ENCODE measurements at regions not wholly inside any gene's neighbourhood (a gene's known extent, or its start where the extent isn't known, plus 50 kb on each side); places are given as distances from the start of the nearest gene placed in this dataset.

GRCh38 chr1:235059221-235059620, 69.4 kb downstream of the TOMM20 start:
- Histone ChIP-seq H3K27me3 (ENCODE audit: control insufficient read depth, insufficient read depth, low read length) (no peaks in the 10 kb centered on the region), H3K4me3 (ENCODE audit: low read length) (no peak overlapping the region), H3K9me3 (ENCODE audit: control insufficient read depth, insufficient read depth, low read length) (no peaks in the 10 kb centered on the region), H3K4me1 (ENCODE audit: control insufficient read depth, insufficient read depth, low read length) (peaks cover 22% of the 10 kb centered on the region), H3K27ac (ENCODE audit: low read length) (no peak overlapping the region), H3K36me3 (ENCODE audit: control insufficient read depth, insufficient read depth, low read length) (no peaks in the 10 kb centered on the region)
- Mint-ChIP-seq H3K9me3 (no peaks in the 10 kb centered on the region), H3K27me3 (ENCODE audit: low read depth in 2 of 2) (peaks cover 0 to 2% of the 10 kb centered on the region in 2 donors), H3K4me1 (peaks cover 11% of the 10 kb centered on the region in 2 donors), H3K4me3 (no peak overlapping the region), H3K27ac (no peak overlapping the region), H3K36me3 (no peaks in the 10 kb centered on the region)
- no peak for ATAC-seq
- WGBS (ENCODE audit: insufficient coverage): 80% methylated on average over 6 of the region's 6 CpGs
- no peak for DNase-seq
- intact Hi-C loops (cut with micrococcal nuclease): no loop called here
- no peak for TF ChIP-seq CTCF (IDR thresholded peaks at IDR 0.05)

- no peak for TF ChIP-seq CTCF (IDR thresholded peaks at IDR 0.05)
- Mint-ChIP-seq H3K36me3 (no peaks in the 10 kb centered on the region), H3K27me3 (ENCODE audit: low read depth in 2 of 2) (peaks cover 0 to 2% of the 10 kb centered on the region in 2 donors), H3K9me3 (no peaks in the 10 kb centered on the region), H3K4me3 (no peak overlapping the region), H3K4me1 (peaks cover 10 to 11% of the 10 kb centered on the region in 2 donors), H3K27ac (no peak overlapping the region)
- no peak for ATAC-seq
- no peak overlapping the region for H3K4me3 ChIP-seq (ENCODE audit: low read length)
- no CpG with 5 or more reads among the region's 1 CpG for WGBS (ENCODE audit: insufficient coverage)
- no peak overlapping the region for H3K27ac ChIP-seq (ENCODE audit: low read length)
- no peaks in the 10 kb centered on the region for H3K27me3 ChIP-seq (ENCODE audit: control insufficient read depth, insufficient read depth, low read length)
- intact Hi-C loops (cut with micrococcal nuclease): no loop called here
- no peaks in the 10 kb centered on the region for H3K9me3 ChIP-seq (ENCODE audit: control insufficient read depth, insufficient read depth, low read length)
- no peak for DNase-seq
- no peaks in the 10 kb centered on the region for H3K36me3 ChIP-seq (ENCODE audit: control insufficient read depth, insufficient read depth, low read length)
- H3K4me1 ChIP-seq (ENCODE audit: control insufficient read depth, insufficient read depth, low read length): peaks cover 17% of the 10 kb centered on the region
These were observed 69.9 kb downstream of the TOMM20 start for GRCh38 chr1:235058695-235059094.

GRCh38 chr1:235057385-235058306, 71.0 kb downstream of the TOMM20 start:
- Mint-ChIP-seq H3K4me3 (no peak overlapping the region), H3K27me3 (ENCODE audit: low read depth in 2 of 2) (peaks cover 0 to 5% of the 10 kb centered on the region in 2 donors), H3K9me3 (no peaks in the 10 kb centered on the region), H3K4me1 (peaks cover 0 to under 1% of the 10 kb centered on the region in 2 donors), H3K36me3 (no peaks in the 10 kb centered on the region), H3K27ac (no peak overlapping the region)
- Histone ChIP-seq H3K27ac (ENCODE audit: low read length) (no peak overlapping the region), H3K36me3 (ENCODE audit: control insufficient read depth, insufficient read depth, low read length) (no peaks in the 10 kb centered on the region), H3K9me3 (ENCODE audit: control insufficient read depth, insufficient read depth, low read length) (no peaks in the 10 kb centered on the region), H3K4me1 (ENCODE audit: control insufficient read depth, insufficient read depth, low read length) (peaks cover 6% of the 10 kb centered on the region), H3K27me3 (ENCODE audit: control insufficient read depth, insufficient read depth, low read length) (no peaks in the 10 kb centered on the region), H3K4me3 (ENCODE audit: low read length) (no peak overlapping the region)
- 97% methylated on average over 11 of the region's 12 CpGs for WGBS (ENCODE audit: insufficient coverage)
- no peak for ATAC-seq
- intact Hi-C loops (cut with micrococcal nuclease): no loop called here
- TF ChIP-seq CTCF (IDR thresholded peaks at IDR 0.05): no peak
- no peak for DNase-seq
